GM12874 (cell line): ENCODE measurements at regions not wholly inside any gene's neighbourhood (a gene's known extent, or its start where the extent isn't known, plus 50 kb on each side); places are given as distances from the start of the nearest gene placed in this dataset.

Experiments used
- CTCF ChIP-seq: IDR thresholded peaks from 2 replicates; pipeline ENCODE4 v1.5.1; 2011; ENCODE audit warnings: low read depth, mild to moderate bottlenecking, control low read depth, low read length, moderate library complexity; ENCODE audit not compliant: insufficient read depth

GRCh38 chr12:46659824-46660223 is 166.0 kb downstream of the SLC38A4 start:
- TF ChIP-seq CTCF = no peak

- TF ChIP-seq CTCF = no peak
Measured at GRCh38 chr12:46659032-46659650, 166.7 kb downstream of the SLC38A4 start.

GRCh38 chr12:46657453-46658411 is 168.1 kb downstream of the SLC38A4 start:
- no peak for TF ChIP-seq CTCF

- no peak for TF ChIP-seq CTCF
Measured at GRCh38 chr12:46653311-46653710, 172.5 kb downstream of the SLC38A4 start.

GRCh38 chr12:46652692-46653091 is 173.1 kb downstream of the SLC38A4 start:
- TF ChIP-seq CTCF = no peak

- TF ChIP-seq CTCF = no peak
Measured at GRCh38 chr12:46650688-46651087, 175.1 kb downstream of the SLC38A4 start.

- no peak for TF ChIP-seq CTCF
Measured at GRCh38 chr12:46649433-46649832, 176.4 kb downstream of the SLC38A4 start.
